ENCODE measurements at regions not wholly inside any gene's neighbourhood (a gene's known extent, or its start where the extent isn't known, plus 50 kb on each side); places are given as distances from the start of the nearest gene placed in this dataset.

DNA sequence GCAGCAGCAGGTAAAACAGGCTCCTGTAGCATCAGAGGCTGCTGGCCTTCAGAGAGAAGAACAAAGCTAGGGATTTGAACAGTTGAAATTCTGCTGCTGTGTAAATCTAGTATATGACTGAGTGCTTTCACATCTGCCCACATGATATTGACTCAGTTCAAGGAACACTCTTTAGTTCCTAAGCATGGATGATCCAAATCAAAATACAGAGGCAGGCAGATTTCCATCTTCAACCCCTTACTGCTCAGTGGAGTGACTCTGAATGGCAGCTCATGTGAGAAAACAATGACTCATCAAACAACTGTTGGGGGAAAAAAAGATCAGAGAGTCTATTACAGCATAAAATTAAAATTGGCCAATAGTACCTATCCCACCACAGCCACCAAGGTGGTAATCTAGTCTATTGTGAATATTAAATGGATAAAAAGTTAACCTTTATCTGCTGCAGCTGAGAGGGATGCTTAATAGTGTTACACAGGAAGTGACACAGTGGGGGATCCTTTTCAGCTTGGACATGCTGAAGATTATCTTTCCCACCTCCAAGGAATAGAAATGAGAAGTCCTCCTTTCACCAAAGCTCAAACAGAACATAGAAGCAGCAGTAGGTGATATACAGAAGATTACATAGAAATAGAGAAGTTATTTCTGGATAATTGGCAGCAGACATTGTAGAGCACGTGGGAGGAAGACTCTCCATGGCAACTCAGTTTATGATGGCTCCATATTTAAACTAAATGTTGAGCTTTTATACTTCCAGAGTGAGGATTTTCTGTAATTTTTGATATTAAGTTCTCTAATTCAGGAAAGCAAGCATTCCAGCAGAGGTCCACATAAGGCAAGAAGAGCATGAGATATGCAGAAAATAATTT, 239.7 kb upstream of the ERCC4 start:
- Histone ChIP-seq H2AK9ac (replicated peaks; ENCODE audit: low read depth, low read length, poor library complexity) (no peak overlapping the region), H3K56ac (ENCODE audit: extremely low read depth, insufficient read depth, low read length) (no peak overlapping the region), H2BK15ac (ENCODE audit: low read depth, low read length) (no peak overlapping the region), H2AFZ (replicated peaks; ENCODE audit: low read length, poor library complexity) (no peak overlapping the region), H3K9me3 (ENCODE audit: control insufficient read depth, insufficient read depth, low read length) (peaks cover 4% of the 10 kb centered on the region), H3K79me1 (ENCODE audit: low read depth in 1 of 2, low read length in 2 of 2) (no peaks in the 10 kb centered on the region), H2BK120ac (ENCODE audit: low read depth, low read length) (no peak overlapping the region), H3K4ac (ENCODE audit: low read depth, low read length) (no peak overlapping the region), H4K20me1 (ENCODE audit: insufficient read depth, low read length) (no peaks in the 10 kb centered on the region), H4K8ac (ENCODE audit: low read depth in 2 of 2, low read length in 2 of 2) (no peak overlapping the region), H4K5ac (ENCODE audit: low read depth, low read length) (no peak overlapping the region), H3K9me1 (ENCODE audit: insufficient read depth, low read length) (no peaks in the 10 kb centered on the region), H2AK5ac (ENCODE audit: low read depth, low read length) (no peak overlapping the region), H2BK5ac (ENCODE audit: low read depth, low read length, poor library complexity, severe bottlenecking) (no peak overlapping the region), H3K4me2 (ENCODE audit: low read depth, low read length) (no peak overlapping the region), H3K9ac (ENCODE audit: low read depth, low read length) (no peak overlapping the region), H3K27me3 (ENCODE audit: control insufficient read depth, insufficient read depth, low read length) (no peaks in the 10 kb centered on the region), H3K4me3 (ENCODE audit: insufficient read depth, low read depth, low read length) (no peak overlapping the region), H3K18ac (ENCODE audit: low read depth, low read length) (no peak overlapping the region), H4K91ac (ENCODE audit: insufficient read depth, low read depth, low read length) (no peak overlapping the region), H3K14ac (replicated peaks; ENCODE audit: low read depth, low read length) (no peak overlapping the region), H3K4me1 (ENCODE audit: control insufficient read depth, insufficient read depth, low read length) (no peaks in the 10 kb centered on the region), H3K27ac (ENCODE audit: insufficient read depth, low read length) (no peak overlapping the region), H2BK20ac (ENCODE audit: low read depth, low read length) (no peak overlapping the region), H3K36me3 (ENCODE audit: control insufficient read depth, insufficient read depth, low read length) (no peaks in the 10 kb centered on the region), H3K23ac (ENCODE audit: low read depth, low read length) (no peak overlapping the region)
- in situ Hi-C loops (cut with MboI; ENCODE audit: low sequenced_read_pairs) (no loop called here), intact Hi-C loops (cut with micrococcal nuclease) (no loop called here), dilution Hi-C loops (cut with HindIII; ENCODE audit: low sequenced_read_pairs, unreplicated experiment) (no loop called here)
- no TSS peak for BruUV-seq (replicated peaks)
- ChIA-PET CTCF (no interaction called here), POLR2A (ENCODE audit: unreplicated experiment) (no interaction called here)
- DNase-seq (no peak), ATAC-seq (ENCODE audit: low read depth) (no peak)
- TF ChIP-seq BHLHE40 (IDR thresholded peaks at IDR 0.05; ENCODE audit: low read depth, low read length) (no peak), FOS (IDR thresholded peaks at IDR 0.05; ENCODE audit: low read depth, low read length) (no peak), CEBPB (IDR thresholded peaks at IDR 0.05; ENCODE audit: low read depth, low read length) (no peak), RAD21 (IDR thresholded peaks at IDR 0.05; ENCODE audit: low read length) (no peak), MAZ (IDR thresholded peaks at IDR 0.05; ENCODE audit: borderline replicate concordance, low read depth, low read length) (no peak), POLR2A (IDR thresholded peaks at IDR 0.05; ENCODE audit: low read depth, low read length) (no peak), RCOR1 (IDR thresholded peaks at IDR 0.05; ENCODE audit: insufficient replicate concordance, low read length) (no peak), USF2 (IDR thresholded peaks at IDR 0.05; ENCODE audit: low read depth, low read length) (no peak), NFE2L2 (IDR thresholded peaks at IDR 0.05; ENCODE audit: low read depth, low read length) (no peak), SMC3 (IDR thresholded peaks at IDR 0.05; ENCODE audit: low read depth, low read length) (no peak), MAFK (IDR thresholded peaks at IDR 0.05; ENCODE audit: low read depth, low read length) (no peak), CHD1 (IDR thresholded peaks at IDR 0.05; ENCODE audit: low read depth, low read length) (no peak), ELK1 (IDR thresholded peaks at IDR 0.05; ENCODE audit: borderline replicate concordance, low read depth, low read length) (no peak), MXI1 (IDR thresholded peaks at IDR 0.05; ENCODE audit: borderline replicate concordance, low read depth, low read length) (no peak), RFX5 (IDR thresholded peaks at IDR 0.05; ENCODE audit: low read depth, low read length) (no peak)
- TF ChIP-seq, protein P1, sequence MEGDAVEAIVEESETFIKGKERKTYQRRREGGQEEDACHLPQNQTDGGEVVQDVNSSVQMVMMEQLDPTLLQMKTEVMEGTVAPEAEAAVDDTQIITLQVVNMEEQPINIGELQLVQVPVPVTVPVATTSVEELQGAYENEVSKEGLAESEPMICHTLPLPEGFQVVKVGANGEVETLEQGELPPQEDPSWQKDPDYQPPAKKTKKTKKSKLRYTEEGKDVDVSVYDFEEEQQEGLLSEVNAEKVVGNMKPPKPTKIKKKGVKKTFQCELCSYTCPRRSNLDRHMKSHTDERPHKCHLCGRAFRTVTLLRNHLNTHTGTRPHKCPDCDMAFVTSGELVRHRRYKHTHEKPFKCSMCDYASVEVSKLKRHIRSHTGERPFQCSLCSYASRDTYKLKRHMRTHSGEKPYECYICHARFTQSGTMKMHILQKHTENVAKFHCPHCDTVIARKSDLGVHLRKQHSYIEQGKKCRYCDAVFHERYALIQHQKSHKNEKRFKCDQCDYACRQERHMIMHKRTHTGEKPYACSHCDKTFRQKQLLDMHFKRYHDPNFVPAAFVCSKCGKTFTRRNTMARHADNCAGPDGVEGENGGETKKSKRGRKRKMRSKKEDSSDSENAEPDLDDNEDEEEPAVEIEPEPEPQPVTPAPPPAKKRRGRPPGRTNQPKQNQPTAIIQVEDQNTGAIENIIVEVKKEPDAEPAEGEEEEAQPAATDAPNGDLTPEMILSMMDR (conservative IDR thresholded peaks at IDR 0.05; ENCODE audit: low read depth, low read length) = no peak
- no CpG with 5 or more reads among the region's 1 CpG for WGBS, 2 experiments (ENCODE audit: extremely low coverage in 2 of 2, insufficient read length in 1 of 2)

Measured in IMR-90 (cell line).